ENCODE measurements at regions not wholly inside any gene's neighbourhood (a gene's known extent, or its start where the extent isn't known, plus 50 kb on each side); places are given as distances from the start of the nearest gene placed in this dataset.

DNA sequence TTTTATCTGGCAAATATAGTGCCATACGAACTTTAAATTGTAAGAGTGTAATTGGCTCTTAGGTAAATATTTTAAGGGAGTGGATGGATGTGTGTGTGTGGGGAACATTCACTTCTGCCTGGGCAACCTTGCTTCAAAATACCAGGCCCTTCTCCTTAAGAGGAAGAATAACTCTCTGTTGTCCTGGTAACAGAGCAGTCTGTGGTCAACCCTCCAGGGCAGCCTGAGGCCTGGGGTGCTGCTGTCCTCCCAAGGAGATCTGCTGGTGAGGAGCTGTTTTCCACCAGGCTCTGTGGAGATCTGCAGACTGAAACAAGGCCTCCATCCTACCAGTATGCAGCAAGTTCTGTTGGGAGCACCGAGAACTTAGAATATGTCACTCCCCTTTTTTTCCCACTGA, 325.2 kb downstream of the PSAT1 start:
- intact Hi-C loops (cut with micrococcal nuclease) = no loop called here
- Histone ChIP-seq H3K4me3 (replicated peaks in 1 of 3; ENCODE audit: low read depth in 2 of 3, low read length in 3 of 3) (no peak overlapping the region), H3K9me3 (replicated peaks in 1 of 2; ENCODE audit: control insufficient read depth in 1 of 2, insufficient read depth in 1 of 2, low read length in 2 of 2) (no peaks in the 10 kb centered on the region), H3K27ac (ENCODE audit: low read depth in 1 of 2, low read length in 2 of 2) (no peak overlapping the region), H4K20me1 (ENCODE audit: insufficient read depth, low read length) (no peaks in the 10 kb centered on the region), H3K79me2 (ENCODE audit: insufficient read depth, low read length) (no peaks in the 10 kb centered on the region), H3K9ac (ENCODE audit: insufficient read depth, low read length, poor library complexity, severe bottlenecking) (no peak overlapping the region), H3K27me3 (ENCODE audit: control insufficient read depth in 2 of 2, insufficient read depth in 2 of 2, low read length in 2 of 2) (no peaks in the 10 kb centered on the region), H3K4me2 (replicated peaks; ENCODE audit: extremely low read depth, low read length, poor library complexity, severe bottlenecking) (no peak overlapping the region), H3K36me3 (replicated peaks in 1 of 2; ENCODE audit: control insufficient read depth in 1 of 2, insufficient read depth in 2 of 2, low read length in 2 of 2) (no peaks in the 10 kb centered on the region), H3K4me1 (ENCODE audit: control insufficient read depth in 1 of 2, insufficient read depth in 2 of 2, low read length in 2 of 2) (no peaks in the 10 kb centered on the region), H2AFZ (ENCODE audit: insufficient read depth, low read depth, low read length, poor library complexity, severe bottlenecking) (no peak overlapping the region)
- Mint-ChIP-seq H3K27ac (no peak overlapping the region), H3K9me3 (peaks cover 0 to 3% (median 0%) of the 10 kb centered on the region in 7 donors), H3K4me3 (no peak overlapping the region), H3K27me3 (ENCODE audit: low read depth in 3 of 3) (peaks cover 0 to 3% (median 0%) of the 10 kb centered on the region in 3 donors), H3K36me3 (no peaks in the 10 kb centered on the region), H3K4me1 (no peaks in the 10 kb centered on the region)
- WGBS (ENCODE audit: insufficient coverage) = 80% methylated on average over 1 of the region's 2 CpGs
- TF ChIP-seq, protein P1, sequence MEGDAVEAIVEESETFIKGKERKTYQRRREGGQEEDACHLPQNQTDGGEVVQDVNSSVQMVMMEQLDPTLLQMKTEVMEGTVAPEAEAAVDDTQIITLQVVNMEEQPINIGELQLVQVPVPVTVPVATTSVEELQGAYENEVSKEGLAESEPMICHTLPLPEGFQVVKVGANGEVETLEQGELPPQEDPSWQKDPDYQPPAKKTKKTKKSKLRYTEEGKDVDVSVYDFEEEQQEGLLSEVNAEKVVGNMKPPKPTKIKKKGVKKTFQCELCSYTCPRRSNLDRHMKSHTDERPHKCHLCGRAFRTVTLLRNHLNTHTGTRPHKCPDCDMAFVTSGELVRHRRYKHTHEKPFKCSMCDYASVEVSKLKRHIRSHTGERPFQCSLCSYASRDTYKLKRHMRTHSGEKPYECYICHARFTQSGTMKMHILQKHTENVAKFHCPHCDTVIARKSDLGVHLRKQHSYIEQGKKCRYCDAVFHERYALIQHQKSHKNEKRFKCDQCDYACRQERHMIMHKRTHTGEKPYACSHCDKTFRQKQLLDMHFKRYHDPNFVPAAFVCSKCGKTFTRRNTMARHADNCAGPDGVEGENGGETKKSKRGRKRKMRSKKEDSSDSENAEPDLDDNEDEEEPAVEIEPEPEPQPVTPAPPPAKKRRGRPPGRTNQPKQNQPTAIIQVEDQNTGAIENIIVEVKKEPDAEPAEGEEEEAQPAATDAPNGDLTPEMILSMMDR (IDR thresholded peaks at IDR 0.05) = no peak
- DNase-seq = no peak

DNA sequence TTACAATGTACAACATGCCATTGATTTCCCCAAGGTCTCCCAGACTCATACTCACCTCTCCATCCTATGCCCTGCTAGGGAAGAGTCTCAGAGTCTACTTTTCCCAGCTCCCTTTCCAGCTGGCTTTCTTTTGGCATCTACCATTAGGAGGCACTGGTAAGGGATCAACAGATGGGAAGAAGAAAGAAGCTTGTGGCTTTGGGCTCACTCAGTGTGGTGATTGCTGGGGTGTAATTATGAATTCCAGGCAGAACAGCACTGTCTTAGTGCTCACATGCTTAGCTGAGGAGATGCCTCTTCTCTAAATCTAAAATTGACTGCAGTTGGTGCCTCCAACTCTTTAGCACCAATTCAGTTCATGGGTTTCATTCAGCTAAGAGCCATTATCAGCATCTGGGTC, 330.0 kb downstream of the PSAT1 start:
- no peak overlapping the region for H3K9ac ChIP-seq (ENCODE audit: insufficient read depth, low read length, poor library complexity, severe bottlenecking)
- no peaks in the 10 kb centered on the region for H3K4me1 ChIP-seq (ENCODE audit: control insufficient read depth in 1 of 2, insufficient read depth in 2 of 2, low read length in 2 of 2)
- no peaks in the 10 kb centered on the region for H3K79me2 ChIP-seq (ENCODE audit: insufficient read depth, low read length)
- H3K4me3 ChIP-seq (replicated peaks in 1 of 3; ENCODE audit: low read depth in 2 of 3, low read length in 3 of 3) = no peak overlapping the region
- intact Hi-C loops (cut with micrococcal nuclease) = no loop called here
- Mint-ChIP-seq H3K4me1 (no peaks in the 10 kb centered on the region), H3K4me3 (no peak overlapping the region), H3K36me3 (no peaks in the 10 kb centered on the region), H3K27me3 (ENCODE audit: low read depth in 3 of 3) (peaks cover 3 to 5% (median 4%) of the 10 kb centered on the region in 3 donors), H3K27ac (no peak overlapping the region), H3K9me3 (peaks cover 0 to 3% (median 0%) of the 10 kb centered on the region in 7 donors)
- H3K27ac ChIP-seq (ENCODE audit: low read depth in 1 of 2, low read length in 2 of 2) = no peak overlapping the region
- H3K9me3 ChIP-seq (replicated peaks in 1 of 2; ENCODE audit: control insufficient read depth in 1 of 2, insufficient read depth in 1 of 2, low read length in 2 of 2) = no peaks in the 10 kb centered on the region
- H3K27me3 ChIP-seq (ENCODE audit: control insufficient read depth in 2 of 2, insufficient read depth in 2 of 2, low read length in 2 of 2) = no peaks in the 10 kb centered on the region
- no peaks in the 10 kb centered on the region for H3K36me3 ChIP-seq (replicated peaks in 1 of 2; ENCODE audit: control insufficient read depth in 1 of 2, insufficient read depth in 2 of 2, low read length in 2 of 2)
- H3K4me2 ChIP-seq (replicated peaks; ENCODE audit: extremely low read depth, low read length, poor library complexity, severe bottlenecking) = no peak overlapping the region
- H2AFZ ChIP-seq (ENCODE audit: insufficient read depth, low read depth, low read length, poor library complexity, severe bottlenecking) = no peak overlapping the region
- TF ChIP-seq, protein P1 (IDR thresholded peaks at IDR 0.05) = no peak
- no peak for DNase-seq
- no peaks in the 10 kb centered on the region for H4K20me1 ChIP-seq (ENCODE audit: insufficient read depth, low read length)

Measured in CD14-positive monocyte (primary cell).